ENCODE measurements at regions not wholly inside any gene's neighbourhood (a gene's known extent, or its start where the extent isn't known, plus 50 kb on each side); places are given as distances from the start of the nearest gene placed in this dataset.

DNA sequence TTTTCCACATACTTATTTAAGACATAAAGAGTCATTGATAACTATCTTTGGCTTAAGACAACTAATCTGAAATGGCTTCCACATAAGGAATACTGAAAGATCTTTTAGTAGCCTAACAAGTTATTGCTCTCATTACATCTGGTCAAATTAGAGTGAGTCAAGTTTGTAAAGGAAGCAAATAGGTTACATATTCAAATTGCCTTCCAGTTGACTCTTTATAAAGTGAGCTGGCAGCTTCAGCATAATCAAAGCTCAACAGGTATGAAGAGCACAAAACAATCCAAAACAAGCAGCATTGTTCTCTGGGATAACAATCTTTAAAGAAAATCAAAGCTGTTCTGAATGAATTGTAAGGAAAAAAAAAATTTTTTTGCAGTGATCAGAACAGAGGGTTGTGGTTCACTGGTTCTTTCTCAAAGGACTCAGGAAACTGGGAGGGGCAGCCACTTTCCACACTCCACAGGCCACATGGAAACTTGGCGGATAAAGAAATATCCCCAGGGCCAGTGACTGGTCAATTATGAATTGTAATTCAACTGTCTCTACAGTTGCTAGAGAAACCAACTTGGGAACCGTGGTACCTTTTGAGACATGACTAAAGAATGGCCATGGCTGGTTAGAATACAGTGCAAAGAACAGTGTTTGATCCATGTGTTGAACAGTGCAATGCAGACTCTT, 369.3 kb upstream of the KCNH7 start:
- TF ChIP-seq, protein P1, sequence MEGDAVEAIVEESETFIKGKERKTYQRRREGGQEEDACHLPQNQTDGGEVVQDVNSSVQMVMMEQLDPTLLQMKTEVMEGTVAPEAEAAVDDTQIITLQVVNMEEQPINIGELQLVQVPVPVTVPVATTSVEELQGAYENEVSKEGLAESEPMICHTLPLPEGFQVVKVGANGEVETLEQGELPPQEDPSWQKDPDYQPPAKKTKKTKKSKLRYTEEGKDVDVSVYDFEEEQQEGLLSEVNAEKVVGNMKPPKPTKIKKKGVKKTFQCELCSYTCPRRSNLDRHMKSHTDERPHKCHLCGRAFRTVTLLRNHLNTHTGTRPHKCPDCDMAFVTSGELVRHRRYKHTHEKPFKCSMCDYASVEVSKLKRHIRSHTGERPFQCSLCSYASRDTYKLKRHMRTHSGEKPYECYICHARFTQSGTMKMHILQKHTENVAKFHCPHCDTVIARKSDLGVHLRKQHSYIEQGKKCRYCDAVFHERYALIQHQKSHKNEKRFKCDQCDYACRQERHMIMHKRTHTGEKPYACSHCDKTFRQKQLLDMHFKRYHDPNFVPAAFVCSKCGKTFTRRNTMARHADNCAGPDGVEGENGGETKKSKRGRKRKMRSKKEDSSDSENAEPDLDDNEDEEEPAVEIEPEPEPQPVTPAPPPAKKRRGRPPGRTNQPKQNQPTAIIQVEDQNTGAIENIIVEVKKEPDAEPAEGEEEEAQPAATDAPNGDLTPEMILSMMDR (IDR thresholded peaks at IDR 0.05; ENCODE audit: low read depth, low read length), result no peak
- TF ChIP-seq EZH2phosphoT487 (IDR thresholded peaks at IDR 0.05; ENCODE audit: low read depth), result no peak

All from OCI-LY3 (cell line).